GM18867 (cell line): ENCODE measurements at regions not wholly inside any gene's neighbourhood (a gene's known extent, or its start where the extent isn't known, plus 50 kb on each side); places are given as distances from the start of the nearest gene placed in this dataset.

Source experiments
- ATAC-seq: cut with Tn5 transposase; IDR thresholded peaks from one replicate; pipeline ENCODE4 v1.9.1; 2021; ENCODE audit warnings: mild to moderate bottlenecking, moderate library complexity; ENCODE audit not compliant: unreplicated experiment

GRCh38 chr5:27705661-27706060, 667.3 kb upstream of the CDH9 start:
- ATAC-seq: no peak

- ATAC-seq: no peak
Measured at GRCh38 chr5:27701931-27702903, 663.8 kb upstream of the CDH9 start.

- ATAC-seq: no peak
Measured at GRCh38 chr5:27700526-27700925, 662.1 kb upstream of the CDH9 start.

GRCh38 chr5:27682600-27682999, 644.2 kb upstream of the CDH9 start:
- no peak for ATAC-seq

- ATAC-seq: no peak
Measured at GRCh38 chr5:27652505-27652904, 614.1 kb upstream of the CDH9 start.

GRCh38 chr5:27639005-27639612, 600.7 kb upstream of the CDH9 start:
- no peak for ATAC-seq

GRCh38 chr5:27619982-27620381, 581.6 kb upstream of the CDH9 start:
- no peak for ATAC-seq

GRCh38 chr5:27612161-27612560, 573.8 kb upstream of the CDH9 start:
- no peak for ATAC-seq

GRCh38 chr5:27608992-27609391, 570.6 kb upstream of the CDH9 start:
- ATAC-seq: no peak

- no peak for ATAC-seq
Measured at GRCh38 chr5:27598576-27598975, 560.2 kb upstream of the CDH9 start.

GRCh38 chr5:27594141-27594540, 555.8 kb upstream of the CDH9 start:
- no peak for ATAC-seq

- ATAC-seq: no peak
Measured at GRCh38 chr5:27592231-27592630, 553.8 kb upstream of the CDH9 start.

- ATAC-seq: no peak
Measured at GRCh38 chr5:27590503-27590902, 552.1 kb upstream of the CDH9 start.

- no peak for ATAC-seq
Measured at GRCh38 chr5:27578279-27578678, 539.9 kb upstream of the CDH9 start.

GRCh38 chr5:27571681-27572080, 533.3 kb upstream of the CDH9 start:
- ATAC-seq: no peak

GRCh38 chr5:27568811-27569210, 530.4 kb upstream of the CDH9 start:
- ATAC-seq: no peak

GRCh38 chr5:27561408-27561807, 523.0 kb upstream of the CDH9 start:
- ATAC-seq: no peak

GRCh38 chr5:27548484-27548883, 510.1 kb upstream of the CDH9 start:
- ATAC-seq: no peak

- ATAC-seq: no peak
Measured at GRCh38 chr5:27535031-27535557, 496.7 kb upstream of the CDH9 start.

- no peak for ATAC-seq
Measured at GRCh38 chr5:27532305-27532704, 493.9 kb upstream of the CDH9 start.

- no peak for ATAC-seq
Measured at GRCh38 chr5:27524515-27524914, 486.1 kb upstream of the CDH9 start.

- no peak for ATAC-seq
Measured at GRCh38 chr5:27523629-27524028, 485.2 kb upstream of the CDH9 start.
